ENCODE measurements at regions not wholly inside any gene's neighbourhood (a gene's known extent, or its start where the extent isn't known, plus 50 kb on each side); places are given as distances from the start of the nearest gene placed in this dataset.
A peak's percentile ranks its signal among the peaks of the same experiment; 100 is the strongest.

DNA sequence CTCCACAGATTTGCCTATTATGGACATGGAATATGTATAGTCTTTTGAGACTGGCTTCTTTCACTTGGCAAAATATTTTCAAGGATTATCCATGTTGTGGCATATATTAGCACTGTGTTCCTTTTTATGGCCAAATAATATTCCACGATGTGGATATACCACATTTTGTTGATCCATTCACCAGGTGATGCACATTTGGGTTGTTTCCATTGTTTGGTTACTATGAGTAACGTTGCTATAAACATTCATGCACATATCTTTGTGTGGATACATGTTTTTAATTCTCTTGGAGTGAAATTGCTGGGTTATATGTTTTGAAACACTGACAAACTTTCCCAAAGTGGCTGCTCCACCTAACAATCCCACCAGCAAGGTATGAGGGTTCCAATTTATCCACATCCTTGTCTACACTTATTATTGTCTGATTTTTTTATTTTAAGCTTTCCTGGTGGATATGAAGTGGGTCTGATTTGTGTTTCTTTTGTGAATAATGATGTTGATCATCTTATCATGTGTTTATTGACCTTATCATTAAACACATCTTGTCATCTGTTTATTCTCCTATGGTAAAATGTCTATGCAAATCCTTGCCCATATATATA, 116.2 kb upstream of the FRMD6 start (continued):
- no peak for TF ChIP-seq GABPA (IDR thresholded peaks at IDR 0.05; ENCODE audit: low read depth)
- TF ChIP-seq, protein P1, sequence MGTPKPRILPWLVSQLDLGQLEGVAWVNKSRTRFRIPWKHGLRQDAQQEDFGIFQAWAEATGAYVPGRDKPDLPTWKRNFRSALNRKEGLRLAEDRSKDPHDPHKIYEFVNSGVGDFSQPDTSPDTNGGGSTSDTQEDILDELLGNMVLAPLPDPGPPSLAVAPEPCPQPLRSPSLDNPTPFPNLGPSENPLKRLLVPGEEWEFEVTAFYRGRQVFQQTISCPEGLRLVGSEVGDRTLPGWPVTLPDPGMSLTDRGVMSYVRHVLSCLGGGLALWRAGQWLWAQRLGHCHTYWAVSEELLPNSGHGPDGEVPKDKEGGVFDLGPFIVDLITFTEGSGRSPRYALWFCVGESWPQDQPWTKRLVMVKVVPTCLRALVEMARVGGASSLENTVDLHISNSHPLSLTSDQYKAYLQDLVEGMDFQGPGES (IDR thresholded peaks at IDR 0.05; ENCODE audit: low read depth, low read length), result no peak
- no peak for TF ChIP-seq RAD21 (IDR thresholded peaks at IDR 0.05; ENCODE audit: low read length)

GRCh38 chr14:51538973-51539372, 112.7 kb upstream of the FRMD6 start:
- CTCF ChIA-PET, result interaction anchor here (1.7 kb wide), 1 partner anchor 11 kb away, joined by 5 read pairs; no protein-coding TSS in a partner anchor
- POLR2A ChIA-PET, result no interaction called here

GRCh38 chr14:51539571-51540037, 112.1 kb upstream of the FRMD6 start:
- H3K4me3 ChIP-seq (ENCODE audit: low read depth in 2 of 2, low read length in 1 of 2), result no peak overlapping the region
- no peaks in the 10 kb centered on the region for H4K20me1 ChIP-seq (ENCODE audit: insufficient read depth)
- H3K27ac ChIP-seq (ENCODE audit: low read depth in 2 of 2, low read length in 1 of 2), result peak overlapping the region; percentile 83 to 99; a peak in 3 of 4 replicates
- 6% methylated on average over 1 of the region's 1 CpG for WGBS (ENCODE audit: low lambda C conversion rate)
- H3K9ac ChIP-seq, result peak overlapping the region; percentile 60
- H3K79me2 ChIP-seq (ENCODE audit: insufficient read depth), result peaks cover 2% of the 10 kb centered on the region; the same call in 1 of the 2 replicates
- peak overlapping the region; percentile 32; the same call in 1 of the 2 replicates for H3K4me2 ChIP-seq
- no peak for DNase-seq
- no peaks in the 10 kb centered on the region for H3K36me3 ChIP-seq (replicated peaks in 1 of 2; ENCODE audit: control insufficient read depth in 1 of 2, insufficient read depth in 2 of 2, low read length in 1 of 2)
- no peak overlapping the region for H2AFZ ChIP-seq (ENCODE audit: low read depth)
- no peaks in the 10 kb centered on the region for H3K9me3 ChIP-seq
- peaks cover 42% of the 10 kb centered on the region for H3F3A ChIP-seq (replicated peaks; ENCODE audit: insufficient read depth)
- peaks cover 2 to 18% of the 10 kb centered on the region in 2 experiments for H3K4me1 ChIP-seq (ENCODE audit: control insufficient read depth in 1 of 2, insufficient read depth in 2 of 2, low read depth in 1 of 2, low read length in 1 of 2)
- no peaks in the 10 kb centered on the region for H3K27me3 ChIP-seq (ENCODE audit: insufficient read depth)
- ChIA-PET POLR2A (no interaction called here), CTCF (interaction anchor here (1.7 kb wide), 1 partner anchor 12 kb away, joined by 5 read pairs; no protein-coding TSS in a partner anchor)
- no peaks in the 10 kb centered on the region for H3K9me2 ChIP-seq
- TF ChIP-seq, protein P2, sequence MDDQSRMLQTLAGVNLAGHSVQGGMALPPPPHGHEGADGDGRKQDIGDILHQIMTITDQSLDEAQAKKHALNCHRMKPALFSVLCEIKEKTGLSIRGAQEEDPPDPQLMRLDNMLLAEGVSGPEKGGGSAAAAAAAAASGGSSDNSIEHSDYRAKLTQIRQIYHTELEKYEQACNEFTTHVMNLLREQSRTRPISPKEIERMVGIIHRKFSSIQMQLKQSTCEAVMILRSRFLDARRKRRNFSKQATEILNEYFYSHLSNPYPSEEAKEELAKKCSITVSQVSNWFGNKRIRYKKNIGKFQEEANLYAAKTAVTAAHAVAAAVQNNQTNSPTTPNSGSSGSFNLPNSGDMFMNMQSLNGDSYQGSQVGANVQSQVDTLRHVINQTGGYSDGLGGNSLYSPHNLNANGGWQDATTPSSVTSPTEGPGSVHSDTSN (IDR thresholded peaks at IDR 0.05), result peak; percentile 67
- TF ChIP-seq USF2 (IDR thresholded peaks at IDR 0.05; ENCODE audit: borderline replicate concordance, low read depth, low read length), result no peak
- no peak for TF ChIP-seq EZH2phosphoT487 (IDR thresholded peaks at IDR 0.05; ENCODE audit: borderline replicate concordance, low read depth)
- TF ChIP-seq MXI1 (IDR thresholded peaks at IDR 0.05; ENCODE audit: low read depth, low read length), result no peak
- TF ChIP-seq, protein P3, sequence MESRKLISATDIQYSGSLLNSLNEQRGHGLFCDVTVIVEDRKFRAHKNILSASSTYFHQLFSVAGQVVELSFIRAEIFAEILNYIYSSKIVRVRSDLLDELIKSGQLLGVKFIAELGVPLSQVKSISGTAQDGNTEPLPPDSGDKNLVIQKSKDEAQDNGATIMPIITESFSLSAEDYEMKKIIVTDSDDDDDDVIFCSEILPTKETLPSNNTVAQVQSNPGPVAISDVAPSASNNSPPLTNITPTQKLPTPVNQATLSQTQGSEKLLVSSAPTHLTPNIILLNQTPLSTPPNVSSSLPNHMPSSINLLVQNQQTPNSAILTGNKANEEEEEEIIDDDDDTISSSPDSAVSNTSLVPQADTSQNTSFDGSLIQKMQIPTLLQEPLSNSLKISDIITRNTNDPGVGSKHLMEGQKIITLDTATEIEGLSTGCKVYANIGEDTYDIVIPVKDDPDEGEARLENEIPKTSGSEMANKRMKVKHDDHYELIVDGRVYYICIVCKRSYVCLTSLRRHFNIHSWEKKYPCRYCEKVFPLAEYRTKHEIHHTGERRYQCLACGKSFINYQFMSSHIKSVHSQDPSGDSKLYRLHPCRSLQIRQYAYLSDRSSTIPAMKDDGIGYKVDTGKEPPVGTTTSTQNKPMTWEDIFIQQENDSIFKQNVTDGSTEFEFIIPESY (IDR thresholded peaks at IDR 0.05; ENCODE audit: borderline replicate concordance, low read depth), result peak; percentile 59; the same call in 1 of the 2 replicates
- TF ChIP-seq NFIC (IDR thresholded peaks at IDR 0.05; ENCODE audit: borderline replicate concordance), result peak; percentile 88
- TF ChIP-seq TEAD4 (IDR thresholded peaks at IDR 0.05; ENCODE audit: borderline replicate concordance, insufficient read depth), result no peak; the same call in 1 of the 2 replicates
- TF ChIP-seq GABPA (IDR thresholded peaks at IDR 0.05; ENCODE audit: low read depth), result no peak
- TF ChIP-seq YY1 (IDR thresholded peaks at IDR 0.05; ENCODE audit: low read depth), result no peak
- TF ChIP-seq POLR2AphosphoS5 (IDR thresholded peaks at IDR 0.05; ENCODE audit: low read depth, low read length), result 0 out of 2 replicates have a peak, but pooled peaks have one; percentile 40
- TF ChIP-seq RCOR1 (IDR thresholded peaks at IDR 0.05; ENCODE audit: low read length), result no peak
- TF ChIP-seq RXRA (IDR thresholded peaks at IDR 0.05; ENCODE audit: borderline replicate concordance, low read depth), result peak; percentile 77; the same call in 1 of the 2 replicates

More at GRCh38 chr14:51538973-51539372, 112.7 kb upstream of the FRMD6 start:
- peaks cover 3 to 22% of the 10 kb centered on the region in 2 experiments for H3K4me1 ChIP-seq (ENCODE audit: control insufficient read depth in 1 of 2, insufficient read depth in 2 of 2, low read depth in 1 of 2, low read length in 1 of 2)
- no peaks in the 10 kb centered on the region for H4K20me1 ChIP-seq (ENCODE audit: insufficient read depth)
- no peaks in the 10 kb centered on the region for H3K27me3 ChIP-seq (ENCODE audit: insufficient read depth)
- H3K79me2 ChIP-seq (ENCODE audit: insufficient read depth), result no peaks in the 10 kb centered on the region; the same call in 1 of the 2 replicates
- H3K27ac ChIP-seq (ENCODE audit: low read depth in 2 of 2, low read length in 1 of 2), result peak overlapping the region; percentile 83 to 99; a peak in 3 of 4 replicates
- WGBS (ENCODE audit: low lambda C conversion rate), result 90% methylated on average over 1 of the region's 1 CpG
- no peak for DNase-seq
- peak overlapping the region; percentile 60; the same call in 1 of the 2 replicates for H3K9ac ChIP-seq
- H3F3A ChIP-seq (replicated peaks; ENCODE audit: insufficient read depth), result peaks cover 47% of the 10 kb centered on the region
- H3K9me2 ChIP-seq, result no peaks in the 10 kb centered on the region
- H2AFZ ChIP-seq (ENCODE audit: low read depth), result no peak overlapping the region
- H3K36me3 ChIP-seq (replicated peaks in 1 of 2; ENCODE audit: control insufficient read depth in 1 of 2, insufficient read depth in 2 of 2, low read length in 1 of 2), result no peaks in the 10 kb centered on the region
- no peak for TF ChIP-seq CHD2 (IDR thresholded peaks at IDR 0.05; ENCODE audit: low read length, partially characterized antibody)
- no peak for TF ChIP-seq JUND (IDR thresholded peaks at IDR 0.05)
- TF ChIP-seq NRF1 (IDR thresholded peaks at IDR 0.05; ENCODE audit: low read depth, low read length), result no peak
- TF ChIP-seq, protein P1 (IDR thresholded peaks at IDR 0.05; ENCODE audit: low read depth, low read length), result no peak
- TF ChIP-seq RXRA (IDR thresholded peaks at IDR 0.05; ENCODE audit: borderline replicate concordance, low read depth), result no peak
- TF ChIP-seq FOXJ3 (CRISPR knock-in tag; IDR thresholded peaks at IDR 0.05), result no peak
- no peak for TF ChIP-seq FOXM1 (IDR thresholded peaks at IDR 0.05; ENCODE audit: low read depth)
- peak overlapping the region; percentile 32; the same call in 1 of the 2 replicates for H3K4me2 ChIP-seq
- H3K9me3 ChIP-seq, result no peaks in the 10 kb centered on the region
- no peak overlapping the region for H3K4me3 ChIP-seq (ENCODE audit: low read depth in 2 of 2, low read length in 1 of 2)

Data from SK-N-SH (cell line).